HuH-7.5 (cell line): ENCODE measurements at regions not wholly inside any gene's neighbourhood (a gene's known extent, or its start where the extent isn't known, plus 50 kb on each side); places are given as distances from the start of the nearest gene placed in this dataset.
A peak's percentile ranks its signal among the peaks of the same experiment; 100 is the strongest.
"Not testable (repeated sequence)": the region's sequence is repeated elsewhere in the genome, so short reads cannot be mapped to it uniquely, and the experiment has no call there.

Experiments
- DNase-seq: peaks from one replicate; pipeline ENCODE4 v3.0.0; 2011; ENCODE audit warnings: low spot score

GRCh38 chr6:12479451-12479850 is 189.3 kb downstream of the EDN1 start:
- DNase-seq: no peak

DNA sequence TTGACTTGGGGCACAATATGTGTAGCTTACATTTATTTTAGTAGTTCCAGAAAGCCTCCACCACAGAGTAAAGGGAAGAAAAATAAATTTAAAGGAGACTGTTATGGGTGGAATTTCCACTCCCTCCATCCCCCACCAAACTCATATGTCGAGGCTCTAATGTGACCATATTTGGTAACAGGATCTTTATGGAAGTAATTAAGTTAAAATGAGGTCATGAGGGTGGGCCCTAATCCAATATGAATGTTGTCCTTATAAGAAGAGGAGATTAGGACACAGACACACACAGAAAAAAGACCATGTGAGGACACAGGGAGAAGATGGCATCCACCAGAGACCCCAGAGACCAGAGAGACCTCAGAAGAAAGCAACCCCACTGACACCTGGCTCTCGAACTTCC is 189.7 kb downstream of the EDN1 start:
- no peak for DNase-seq

DNA sequence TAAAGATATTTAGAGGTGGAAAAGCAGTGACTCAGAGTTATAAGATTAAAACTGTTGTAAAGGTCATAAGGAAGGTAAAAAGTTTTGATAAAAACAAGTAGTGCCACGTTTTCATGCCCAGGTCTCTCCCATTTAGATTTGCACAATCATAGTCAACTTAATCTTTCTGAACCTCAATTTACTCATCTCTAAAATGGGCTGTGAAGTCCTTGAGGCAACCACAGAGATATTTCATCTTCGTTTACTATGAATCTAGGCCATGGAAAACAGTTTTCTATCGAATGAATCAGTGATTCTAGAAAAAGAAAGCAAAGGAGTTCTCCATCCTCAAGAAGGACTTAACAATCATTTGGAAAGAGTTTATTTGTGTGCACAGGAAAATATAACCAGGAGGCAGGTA is 190.2 kb downstream of the EDN1 start:
- no peak for DNase-seq

DNA sequence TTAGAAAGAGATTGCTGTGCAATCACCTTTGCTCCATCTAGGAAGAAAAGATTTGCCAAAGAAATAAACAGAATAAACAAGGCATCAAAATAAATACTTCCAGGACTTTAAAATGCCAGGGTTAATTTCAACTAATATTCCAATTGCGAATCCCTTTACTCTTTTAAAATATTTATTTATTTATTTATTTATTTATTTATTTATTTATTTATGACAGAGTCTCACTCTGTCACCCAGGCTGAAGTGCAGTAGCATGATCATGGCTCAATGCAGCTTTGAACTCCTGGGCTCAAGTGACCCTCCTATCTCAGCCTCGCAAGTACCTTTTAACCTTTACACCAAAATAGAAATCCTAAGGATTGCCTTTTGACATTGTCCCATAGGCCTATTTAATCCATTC is 191.1 kb downstream of the EDN1 start:
- no peak for DNase-seq

GRCh38 chr6:12481850-12482249 is 191.7 kb downstream of the EDN1 start:
- DNase-seq: no peak

DNA sequence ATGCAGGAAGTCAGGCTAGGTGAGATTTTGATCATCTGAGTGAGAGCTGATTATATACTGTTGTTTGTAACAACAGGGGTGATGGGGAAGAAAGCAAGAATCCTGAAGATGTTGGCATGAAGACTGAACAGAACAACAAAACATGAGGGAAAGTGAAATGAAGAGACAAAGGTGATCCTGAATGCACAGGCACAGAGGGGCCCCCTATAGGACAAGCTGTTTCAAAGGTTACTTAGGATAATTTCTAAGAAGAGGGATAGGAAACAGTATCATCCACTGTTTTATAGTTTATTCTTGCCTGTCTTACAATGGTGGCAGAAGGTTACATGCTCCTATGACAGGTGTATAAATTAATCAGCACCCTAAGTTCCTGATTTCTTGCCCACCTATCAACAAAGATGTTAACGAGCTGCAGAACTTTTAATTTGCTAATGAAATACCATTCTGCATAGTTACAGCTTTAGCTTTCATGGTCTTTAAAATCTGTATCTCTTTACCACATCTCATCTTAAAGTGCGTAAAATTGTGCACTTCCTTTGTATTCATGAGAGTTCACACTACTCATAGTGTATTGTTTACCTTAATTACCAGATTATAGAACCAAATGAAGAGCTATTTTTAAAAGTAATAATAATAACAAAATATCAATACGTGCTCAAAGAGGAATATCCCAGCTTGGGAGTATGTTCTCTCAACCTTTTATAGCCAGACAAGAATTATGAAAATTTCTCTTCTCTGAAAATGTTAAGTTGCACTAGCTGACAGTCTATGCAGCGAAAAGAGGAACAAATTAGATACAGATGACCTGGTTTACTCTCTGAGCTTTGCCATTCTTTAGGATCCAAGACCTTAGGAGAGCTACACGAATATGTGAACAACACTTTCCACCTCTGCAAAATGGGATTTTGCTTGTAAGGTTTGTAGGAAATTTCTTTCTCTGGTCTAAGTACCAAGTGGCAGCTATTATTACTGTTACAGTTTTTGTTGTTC is 192.5 kb downstream of the EDN1 start:
- DNase-seq: no peak

GRCh38 chr6:12483712-12484111 is 193.6 kb downstream of the EDN1 start:
- DNase-seq: no peak

DNA sequence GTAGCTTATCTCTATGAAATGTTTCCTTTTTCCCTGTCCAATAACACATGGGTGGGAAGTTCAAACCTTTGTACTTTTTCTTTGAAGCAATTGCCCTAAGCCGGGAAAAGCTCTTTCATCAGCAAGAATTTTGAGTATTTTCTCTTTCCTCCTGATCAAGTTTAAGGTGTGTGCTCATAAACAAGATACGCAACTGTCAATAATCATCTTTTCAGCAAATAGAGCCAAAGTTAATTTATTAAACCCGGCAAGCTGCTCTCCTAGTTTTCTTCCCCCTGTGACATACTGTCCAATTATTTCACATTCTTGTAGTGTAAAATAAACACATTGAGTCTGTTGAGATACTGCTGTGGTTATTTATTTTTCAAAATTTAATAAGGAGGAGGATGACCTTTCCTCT is 194.4 kb downstream of the EDN1 start:
- DNase-seq: no peak

- no peak for DNase-seq
These were observed 195.1 kb downstream of the EDN1 start for GRCh38 chr6:12485226-12485764.

- no peak for DNase-seq
These were observed 195.7 kb downstream of the EDN1 start for GRCh38 chr6:12485837-12486236.

DNA sequence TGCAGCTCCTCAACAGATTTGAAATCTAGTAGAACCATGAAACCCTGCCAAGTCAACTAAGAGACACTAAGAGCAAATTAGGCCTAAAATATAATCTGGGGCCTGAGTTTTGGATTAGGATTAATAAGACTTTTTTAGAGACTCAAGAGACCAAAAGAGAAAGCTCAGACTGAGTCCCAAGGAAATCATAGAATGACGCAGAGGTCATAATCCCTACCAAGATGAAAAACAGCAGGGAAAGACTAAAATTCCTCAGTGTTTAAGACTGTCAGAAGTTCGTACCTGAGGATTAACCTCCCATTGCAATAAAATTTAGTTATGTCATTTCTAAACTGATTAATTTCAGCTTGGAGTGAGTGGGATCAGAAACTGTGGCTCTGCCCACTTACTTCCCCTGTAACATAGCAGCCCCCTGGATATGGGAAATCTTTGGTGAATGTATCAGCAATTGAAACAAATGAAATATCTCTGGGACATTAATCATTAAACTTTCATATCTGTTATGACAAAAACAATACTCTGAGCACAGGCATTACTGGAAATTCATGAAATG is 200.3 kb downstream of the EDN1 start:
- no peak for DNase-seq

DNA sequence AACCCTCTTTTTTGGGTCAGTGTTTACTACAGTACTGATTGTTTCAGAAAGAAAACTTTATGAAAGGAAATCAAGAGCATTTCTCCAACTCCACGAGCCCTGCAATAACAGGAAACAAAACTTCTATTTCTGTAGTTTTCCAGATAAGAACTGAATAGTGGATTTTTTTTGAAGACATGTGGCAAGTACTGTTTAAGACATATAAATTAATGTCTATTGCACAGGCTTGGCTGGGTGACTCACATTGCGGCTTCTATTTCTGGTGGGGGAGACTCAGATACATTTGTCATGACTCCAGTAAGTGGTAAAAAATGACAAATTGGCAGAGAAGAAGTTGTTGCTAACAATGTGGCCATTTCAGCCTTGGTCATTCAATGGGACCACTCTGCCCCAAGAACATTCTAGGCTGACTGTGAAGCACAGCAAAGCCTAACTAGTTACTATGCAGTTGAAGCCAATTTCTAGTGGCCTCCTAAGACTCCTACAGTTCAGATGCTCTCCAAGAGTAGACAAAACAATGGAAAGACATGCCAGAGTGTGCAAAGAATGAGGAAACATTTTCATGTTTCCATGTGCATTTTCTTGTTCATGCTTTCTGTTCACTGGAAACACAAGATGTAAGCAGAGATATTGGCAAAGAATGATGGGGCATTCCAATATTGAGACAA is 200.9 kb downstream of the EDN1 start:
- no peak for DNase-seq

DNA sequence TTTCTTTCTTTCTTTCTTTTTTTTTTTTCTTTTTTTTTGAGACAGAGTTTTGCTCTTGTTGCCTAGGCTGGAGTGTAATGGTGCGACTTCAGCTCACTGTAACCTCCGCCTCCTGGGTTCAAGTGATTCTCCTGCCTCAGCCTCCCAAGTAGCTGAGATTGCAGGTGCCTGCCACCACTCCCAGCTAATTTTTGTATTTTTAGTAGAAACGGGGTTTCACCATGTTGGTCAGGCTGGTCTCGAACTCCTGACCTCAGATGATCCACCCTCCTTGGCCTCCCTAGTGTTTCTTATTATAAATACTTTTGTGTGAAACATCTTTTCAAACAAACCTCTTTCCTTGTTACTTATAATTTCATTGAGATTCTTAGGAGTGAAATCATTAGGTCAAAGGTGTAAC is 202.8 kb downstream of the EDN1 start:
- not testable (repeated sequence) for DNase-seq

- DNase-seq: no peak
These were observed 203.3 kb downstream of the EDN1 start for GRCh38 chr6:12493446-12493845.

- DNase-seq: no peak
These were observed 204.0 kb downstream of the EDN1 start for GRCh38 chr6:12494161-12494560.

DNA sequence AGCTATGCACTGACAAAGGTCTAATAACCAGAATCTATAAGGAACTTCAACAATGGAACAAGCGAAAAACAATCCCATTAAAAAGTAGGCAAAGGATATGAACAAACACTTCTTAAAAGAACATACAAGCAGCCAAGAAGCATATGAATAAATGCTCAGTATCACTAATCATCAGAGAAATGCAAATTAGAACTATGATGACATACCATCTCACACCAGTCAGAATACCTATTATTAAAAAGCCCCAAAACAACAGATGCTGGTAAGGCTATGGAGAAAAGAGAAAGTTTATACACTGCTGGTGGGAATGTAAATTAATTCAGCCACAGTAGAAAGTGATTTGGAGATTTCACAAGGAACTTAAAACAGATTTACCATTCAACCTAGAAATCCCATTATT is 211.8 kb downstream of the EDN1 start:
- DNase-seq: no peak

DNA sequence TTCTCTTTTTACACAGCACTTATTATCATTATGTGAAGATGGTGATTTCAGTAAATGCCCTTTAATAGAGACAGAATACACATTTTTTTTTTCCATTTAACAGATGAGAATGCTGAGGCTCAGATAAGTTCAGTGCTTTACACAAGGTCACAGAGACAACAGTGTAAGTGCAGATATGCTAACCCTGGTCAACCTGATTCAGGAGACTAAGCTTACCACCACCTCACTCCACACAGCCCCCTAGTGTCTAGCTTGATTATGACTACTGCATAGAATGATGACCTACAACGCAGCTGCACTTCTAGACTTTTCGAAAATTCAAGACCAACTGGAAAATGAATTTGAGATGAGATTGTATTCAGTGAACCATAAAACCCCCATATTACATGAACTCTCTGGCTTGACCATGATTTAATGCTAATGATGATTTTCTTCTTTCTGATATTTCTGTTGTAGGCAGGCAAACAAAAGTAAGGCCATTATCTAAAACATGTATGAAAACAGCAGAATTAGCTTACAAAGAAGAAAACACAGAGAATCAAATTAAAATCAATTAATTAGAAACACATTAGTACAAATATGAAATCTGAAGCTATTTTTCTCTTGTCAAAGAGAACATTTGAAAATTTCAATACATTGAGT is 212.1 kb upstream of the PHACTR1 start:
- peak; percentile 13 for DNase-seq

GRCh38 chr6:12505486-12505885 is 211.1 kb upstream of the PHACTR1 start:
- DNase-seq: no peak

GRCh38 chr6:12506159-12506558 is 210.4 kb upstream of the PHACTR1 start:
- DNase-seq: no peak

DNA sequence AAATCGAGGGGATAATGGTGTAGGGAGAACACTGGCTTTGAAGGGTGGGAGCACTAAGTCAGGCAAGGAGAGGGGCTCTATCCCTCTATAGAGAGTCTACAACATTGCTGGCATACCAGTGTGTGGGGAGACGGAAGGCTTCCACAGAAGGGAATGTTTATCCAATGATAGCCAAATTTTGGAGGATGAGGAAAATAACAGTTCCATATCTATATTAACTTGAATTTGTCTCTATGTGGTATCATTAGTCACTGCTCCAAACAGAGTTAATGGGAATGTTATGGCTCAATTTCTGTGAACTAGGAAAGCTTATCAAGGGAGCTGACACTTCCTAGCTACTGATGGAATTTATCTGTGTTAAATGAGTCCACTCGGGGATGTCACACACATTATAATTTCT is 208.9 kb upstream of the PHACTR1 start:
- no peak for DNase-seq

DNA sequence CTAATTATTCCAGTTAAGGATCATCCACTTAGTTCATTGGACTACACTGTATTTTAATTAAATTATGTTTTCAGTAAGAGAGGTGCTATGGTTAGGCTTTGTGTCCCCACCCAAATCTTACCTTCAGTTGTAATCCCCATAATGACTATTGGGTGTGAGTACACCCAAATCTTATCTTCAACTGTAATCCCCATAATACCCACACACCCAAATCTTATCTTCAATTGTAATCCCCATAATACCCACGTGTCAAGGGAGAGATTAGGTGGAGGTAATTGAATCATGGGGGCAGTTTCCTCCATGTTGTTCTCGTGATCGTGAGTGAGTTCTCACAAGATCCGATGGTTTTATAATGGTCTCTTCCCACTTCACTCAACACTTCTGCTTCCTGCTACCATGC is 208.0 kb upstream of the PHACTR1 start:
- DNase-seq: no peak

DNA sequence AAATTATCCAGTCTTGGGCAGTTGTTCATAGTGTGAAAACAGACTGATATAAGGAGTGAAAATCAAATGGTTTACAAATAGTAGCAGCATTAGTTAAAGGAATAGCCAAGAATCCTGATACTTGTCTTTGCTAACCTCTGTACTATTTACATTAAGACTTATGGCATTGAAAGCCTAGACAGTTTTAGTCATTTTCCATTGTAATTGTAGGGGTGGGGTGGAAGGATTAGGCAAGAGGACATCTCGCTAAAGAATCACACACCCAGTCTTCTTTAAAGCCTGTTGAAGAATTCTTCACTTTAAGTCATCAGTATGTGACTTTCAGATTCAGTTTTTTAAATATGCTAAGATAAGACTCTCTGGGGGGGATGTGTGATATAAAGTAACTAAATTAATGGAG is 207.5 kb upstream of the PHACTR1 start:
- no peak for DNase-seq
